ENCODE measurements at regions not wholly inside any gene's neighbourhood (a gene's known extent, or its start where the extent isn't known, plus 50 kb on each side); places are given as distances from the start of the nearest gene placed in this dataset.
"Not testable (repeated sequence)": the region's sequence is repeated elsewhere in the genome, so short reads cannot be mapped to it uniquely, and the experiment has no call there.

- not testable (repeated sequence) for DNase-seq (ENCODE audit: low read depth)
Observed at GRCh38 chr16:13336907-13337881, 435.8 kb downstream of the SHISA9 start.

DNA sequence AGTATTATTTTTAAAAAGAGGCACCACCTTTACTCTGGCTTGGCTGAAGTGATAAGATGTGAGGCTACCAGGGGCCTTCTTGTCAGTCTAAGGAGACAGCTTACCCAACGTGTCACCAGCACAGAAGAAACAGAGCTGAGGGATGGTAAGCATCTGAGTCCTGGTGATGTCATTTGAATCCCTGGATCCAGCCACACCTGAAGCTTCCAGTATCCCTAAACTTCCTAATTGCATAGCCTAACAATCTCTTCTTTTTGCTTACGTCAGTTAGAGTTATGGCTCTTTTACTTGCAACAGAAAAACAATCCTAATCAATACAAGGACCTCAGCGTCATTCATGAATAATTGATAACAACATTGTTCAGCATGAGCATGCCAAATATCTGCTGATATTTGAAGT, 436.6 kb downstream of the SHISA9 start:
- DNase-seq (ENCODE audit: low read depth): no peak

GRCh38 chr16:13342675-13343074, 441.3 kb downstream of the SHISA9 start:
- no peak for DNase-seq (ENCODE audit: low read depth)

GRCh38 chr16:13344001-13344400, 442.6 kb downstream of the SHISA9 start:
- no peak for DNase-seq (ENCODE audit: low read depth)

DNA sequence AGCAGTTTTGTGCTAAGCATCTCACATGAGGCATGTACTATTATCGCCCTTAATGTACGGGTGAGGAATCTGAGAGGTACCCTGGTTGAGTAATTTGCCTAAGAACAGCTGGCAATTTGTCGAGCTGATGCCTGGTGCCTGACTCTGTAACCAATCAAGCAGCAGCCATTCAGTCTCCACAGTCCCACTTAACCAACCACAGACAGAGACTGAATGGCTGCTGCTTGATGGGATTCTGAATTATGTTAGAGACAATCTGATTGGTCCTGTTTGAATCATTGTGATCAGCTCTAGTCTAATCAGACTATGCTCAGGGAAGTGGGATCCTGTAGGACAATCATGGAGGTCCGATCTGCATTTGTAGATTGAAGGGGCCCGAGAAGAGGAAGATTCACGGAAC, 447.0 kb downstream of the SHISA9 start:
- DNase-seq (ENCODE audit: low read depth): no peak

DNA sequence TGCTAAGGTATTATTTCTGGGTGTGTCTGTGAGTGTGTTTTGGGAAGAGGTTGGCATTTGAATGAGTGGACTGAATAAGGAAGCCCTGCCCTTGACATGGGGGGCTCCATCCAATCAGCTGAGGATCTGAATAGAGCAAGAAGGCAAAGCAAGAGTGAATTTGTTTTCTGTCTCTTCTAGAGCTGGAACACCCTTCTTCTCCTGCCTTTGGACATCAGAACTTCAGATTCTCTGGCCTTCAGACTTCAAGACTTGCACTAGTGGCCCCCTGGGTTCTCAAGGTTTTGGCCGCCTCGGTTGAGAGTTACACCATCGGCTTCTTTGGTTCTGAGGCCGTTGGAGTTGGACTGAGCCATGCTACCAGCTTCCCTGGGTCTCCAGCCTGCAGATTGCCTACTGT, 448.6 kb downstream of the SHISA9 start:
- DNase-seq (ENCODE audit: low read depth): no peak

- DNase-seq (ENCODE audit: low read depth): no peak
Observed at GRCh38 chr16:13351181-13351580, 449.8 kb downstream of the SHISA9 start.

DNA sequence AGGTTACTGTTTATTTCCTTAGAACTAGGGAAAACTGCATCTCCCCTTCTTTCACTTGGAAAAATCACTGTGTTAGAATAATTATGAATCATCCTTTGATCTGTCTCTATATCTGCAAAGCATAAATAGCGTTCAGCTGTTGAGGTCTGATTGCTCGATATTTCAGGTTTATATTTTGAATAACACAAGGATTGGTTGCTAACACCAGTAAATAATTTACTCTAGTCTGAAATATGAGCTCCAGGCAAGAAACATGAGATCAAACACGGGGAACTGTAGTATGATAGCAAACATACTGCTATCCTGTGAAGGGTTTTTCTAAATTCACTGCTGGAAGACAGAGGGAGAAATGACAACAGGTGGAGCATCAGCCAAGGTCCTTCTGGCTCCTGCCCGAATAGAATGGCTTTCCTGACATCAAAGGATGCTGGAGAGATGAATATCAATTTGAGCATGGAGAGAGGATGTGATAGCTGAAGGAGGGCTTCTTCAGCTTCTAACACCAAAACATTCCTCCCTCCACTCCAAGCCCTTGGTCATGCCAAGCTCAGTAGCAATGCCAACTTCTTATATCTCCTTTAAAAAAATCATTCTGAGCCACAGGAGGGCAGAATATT, 450.3 kb downstream of the SHISA9 start:
- no peak for DNase-seq (ENCODE audit: low read depth)

DNA sequence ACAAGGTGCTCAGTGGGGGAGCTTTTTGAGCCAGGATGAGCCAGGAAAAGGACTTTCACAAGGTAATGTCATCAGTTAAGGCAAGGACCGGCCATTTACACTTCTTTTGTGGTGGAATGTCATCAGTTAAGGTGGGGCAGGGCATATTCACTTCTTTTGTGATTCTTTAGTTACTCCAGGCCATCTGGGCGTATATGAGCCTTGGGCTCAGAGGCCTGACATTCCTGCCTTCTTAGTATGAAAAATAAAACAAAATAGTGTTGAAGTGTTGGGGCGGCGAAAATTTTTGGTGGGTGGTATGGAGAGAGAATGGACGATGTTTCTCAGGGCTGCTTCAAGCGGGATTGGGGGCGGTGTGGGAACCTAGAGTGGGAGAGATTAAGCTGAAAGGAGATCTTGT, 451.4 kb downstream of the SHISA9 start:
- DNase-seq (ENCODE audit: low read depth): not testable (repeated sequence)

GRCh38 chr16:13357842-13358241, 456.4 kb downstream of the SHISA9 start:
- not testable (repeated sequence) for DNase-seq (ENCODE audit: low read depth)

DNA sequence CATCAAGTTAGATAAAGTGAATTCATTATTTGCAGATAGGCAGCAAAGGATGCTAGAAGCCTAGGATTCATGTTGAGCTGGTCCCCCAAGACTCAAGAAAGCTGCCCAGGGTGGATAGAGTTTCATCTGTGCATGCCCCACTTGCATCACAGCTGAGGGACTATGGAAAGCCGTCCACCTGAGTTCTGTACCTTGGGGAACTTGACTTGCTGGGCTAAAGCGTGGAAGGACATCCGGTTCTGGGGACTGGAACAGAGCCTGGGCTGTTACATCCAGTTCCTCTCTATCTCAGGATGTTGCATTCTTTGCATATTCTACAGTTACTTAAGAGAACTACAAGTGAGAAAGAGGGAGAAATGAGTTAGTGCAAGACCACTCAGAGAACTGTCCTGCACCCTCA, 458.4 kb downstream of the SHISA9 start:
- DNase-seq (ENCODE audit: low read depth): no peak

- no peak for DNase-seq (ENCODE audit: low read depth)
Observed at GRCh38 chr16:13372421-13372820, 471.0 kb downstream of the SHISA9 start.

GRCh38 chr16:13376174-13376573, 474.8 kb downstream of the SHISA9 start:
- DNase-seq (ENCODE audit: low read depth): no peak

DNA sequence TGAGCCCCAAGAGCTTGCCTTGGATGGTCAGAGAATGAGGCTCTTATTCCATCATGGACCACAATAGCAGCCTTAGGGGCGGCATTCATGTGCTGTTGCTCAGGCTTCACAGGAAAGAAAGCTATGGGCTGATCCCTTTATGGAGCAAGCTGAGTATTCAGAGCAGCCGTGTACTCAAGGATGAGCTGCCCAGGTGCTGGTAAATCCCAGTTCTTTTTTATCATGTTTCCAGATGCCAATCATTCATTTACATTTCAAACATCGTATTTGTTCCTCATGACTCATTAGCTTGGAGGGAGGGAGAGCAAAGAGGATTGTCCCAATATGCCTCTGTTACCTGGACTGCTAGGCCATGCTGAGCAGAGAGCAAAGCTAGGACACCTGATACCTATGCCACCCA, 475.7 kb downstream of the SHISA9 start:
- no peak for DNase-seq (ENCODE audit: low read depth)

DNA sequence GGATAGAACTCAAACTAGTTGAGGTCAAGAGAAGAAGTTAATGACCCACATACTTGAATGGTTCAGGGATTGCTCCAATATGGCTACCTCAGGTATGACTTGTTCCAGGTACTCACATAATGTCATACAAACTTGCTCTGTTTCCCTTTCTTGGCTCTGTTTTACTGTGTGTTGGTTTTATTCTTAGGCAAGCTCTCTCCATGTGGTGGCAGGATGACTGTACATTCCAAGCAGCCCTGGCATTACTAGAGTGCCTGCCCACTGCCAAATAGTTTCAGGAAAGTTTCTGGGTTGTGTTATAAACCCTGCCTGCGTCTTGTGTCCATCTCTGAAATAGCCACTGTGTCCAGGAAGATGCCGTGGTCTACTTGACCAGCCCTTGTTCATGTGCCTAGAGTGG, 476.8 kb downstream of the SHISA9 start:
- no peak for DNase-seq (ENCODE audit: low read depth)

- no peak for DNase-seq (ENCODE audit: low read depth)
Observed at GRCh38 chr16:13379266-13379665, 477.9 kb downstream of the SHISA9 start.

DNA sequence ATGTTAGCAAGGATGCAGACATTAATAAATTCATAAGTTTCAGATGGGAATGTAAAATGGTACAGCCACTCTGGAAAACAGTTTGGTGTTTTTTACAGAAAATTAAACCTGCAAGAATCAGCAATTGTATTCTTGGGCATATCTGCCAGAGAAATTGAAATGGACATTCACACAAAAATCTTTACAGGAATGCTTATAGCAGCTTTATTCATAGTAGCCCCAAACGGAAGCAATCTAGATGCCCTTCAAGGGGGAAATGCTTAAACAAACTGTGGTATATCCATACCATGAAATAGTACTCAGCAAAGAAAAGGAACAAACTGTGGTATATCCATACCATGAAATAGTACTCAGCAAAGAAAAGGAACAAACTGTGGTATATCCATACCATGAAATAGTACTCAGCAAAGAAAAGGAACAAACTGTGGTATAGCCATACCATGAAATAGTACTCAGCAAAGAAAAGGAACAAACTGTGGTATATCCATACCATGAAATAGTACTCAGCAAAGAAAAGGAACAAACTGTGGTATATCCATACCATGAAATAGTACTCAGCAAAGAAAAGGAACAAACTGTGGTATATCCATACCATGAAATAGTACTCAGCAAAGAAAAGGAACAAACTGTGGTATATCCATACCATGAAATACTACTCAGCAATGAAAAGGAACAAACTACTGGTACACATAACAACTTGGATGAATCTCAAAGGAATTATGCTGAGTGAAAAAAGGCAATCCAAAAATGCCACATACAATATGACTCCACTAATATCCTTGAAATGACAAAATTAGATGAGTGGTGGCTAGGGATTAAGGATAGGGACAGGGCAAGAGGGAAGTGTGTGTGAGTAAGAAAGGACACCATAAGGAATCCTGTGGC, 484.0 kb downstream of the SHISA9 start:
- DNase-seq (ENCODE audit: low read depth): not testable (repeated sequence)

- no peak for DNase-seq (ENCODE audit: low read depth)
Observed at GRCh38 chr16:13390093-13390985, 488.9 kb downstream of the SHISA9 start.

DNA sequence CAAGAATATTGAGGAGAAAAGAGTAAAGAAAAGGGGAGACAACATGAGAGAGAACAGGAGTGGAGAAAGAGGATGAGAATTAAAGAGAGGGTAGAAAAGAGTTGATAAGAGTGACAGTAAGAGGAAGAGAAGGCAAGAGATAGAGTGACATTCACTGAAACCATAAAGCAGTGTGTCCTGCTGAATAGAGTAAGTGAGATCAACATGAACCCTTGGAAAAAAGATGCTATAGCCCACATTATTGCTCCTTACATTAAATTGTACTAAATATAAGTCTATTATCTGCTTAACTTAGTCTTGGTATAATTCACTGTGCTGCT, 489.5 kb downstream of the SHISA9 start:
- no peak for DNase-seq (ENCODE audit: low read depth)

- DNase-seq (ENCODE audit: low read depth): no peak
Observed at GRCh38 chr16:13391337-13391736, 489.9 kb downstream of the SHISA9 start.

DNA sequence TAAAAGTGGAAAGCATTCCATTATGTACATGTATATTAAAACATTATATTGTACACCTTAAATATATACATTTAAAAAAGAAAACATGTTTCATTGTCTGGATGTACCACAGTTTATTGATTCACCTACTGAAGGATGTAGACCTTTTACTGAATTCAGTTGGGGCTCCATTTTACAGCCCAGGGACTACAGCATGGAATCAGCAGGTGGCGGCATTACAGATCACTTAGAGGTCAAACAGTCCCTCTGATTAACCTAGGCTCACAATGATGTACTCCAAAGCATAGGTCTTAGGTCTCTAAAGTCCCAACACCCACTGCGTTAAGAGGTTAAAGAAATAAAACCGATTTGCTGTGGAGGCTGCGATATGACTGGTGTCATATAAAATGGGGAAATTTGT, 490.9 kb downstream of the SHISA9 start:
- DNase-seq (ENCODE audit: low read depth): no peak

DNA sequence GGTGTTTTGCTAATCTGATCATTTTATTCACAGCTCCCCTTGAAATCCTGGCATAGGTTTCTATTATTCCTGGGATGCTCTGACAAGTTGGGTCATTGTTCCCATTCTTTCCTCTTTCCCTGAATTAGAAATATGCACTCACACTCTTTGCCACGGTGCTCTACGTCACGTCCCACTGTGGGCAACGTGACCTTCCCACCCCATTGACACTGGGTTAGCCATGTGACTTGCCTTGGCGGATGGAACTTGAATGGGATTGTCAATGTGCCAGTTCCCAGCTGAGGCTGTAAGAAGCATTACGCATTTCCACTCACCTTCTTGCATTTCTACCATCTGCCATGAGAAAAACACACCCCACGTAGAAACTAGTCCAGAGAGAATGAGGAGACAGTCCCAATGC, 492.4 kb downstream of the SHISA9 start:
- DNase-seq (ENCODE audit: low read depth): no peak

All from EH (cell line).